Peyer's patch (tissue), 4 donors: ENCODE measurements at regions not wholly inside any gene's neighbourhood (a gene's known extent, or its start where the extent isn't known, plus 50 kb on each side); places are given as distances from the start of the nearest gene placed in this dataset.

ENCODE experiments used
- CTCF ChIP-seq, 6 experiments: fragments of 450-650 bp in 4 of 6; fragments of 200-600 bp in 2 of 6; sonication (generic) in 1 of 6; IDR thresholded peaks; one replicate each; pipeline ENCODE4 v1.5.1; 2017 to 2019; ENCODE audit warnings: antibody characterized with exemption in 6 of 6, mild to moderate bottlenecking in 3 of 6, moderate library complexity in 1 of 6
- POLR2A ChIP-seq, 2 donors: fragments of 450-650 bp; IDR thresholded peaks; one replicate each; pipeline ENCODE4 v1.5.1; 2017; ENCODE audit warnings: antibody characterized with exemption in 2 of 2, mild to moderate bottlenecking in 2 of 2, moderate library complexity in 2 of 2

GRCh38 chrX:46301903-46302302, 243.3 kb downstream of the ZNF674 start:
- TF ChIP-seq CTCF (IDR thresholded peaks at IDR 0.05) = no peak
- TF ChIP-seq POLR2A (IDR thresholded peaks at IDR 0.05) = no peak
